GM23338 (cell line): ENCODE measurements at regions not wholly inside any gene's neighbourhood (a gene's known extent, or its start where the extent isn't known, plus 50 kb on each side); places are given as distances from the start of the nearest gene placed in this dataset.

ENCODE experiments used
- ATAC-seq: fragments of 200-7000 bp; cut with Tn5 transposase; 3 replicates; pipeline ENCODE4 v1.9.1; 2020
- DNase-seq: peaks from one replicate; pipeline ENCODE4 v3.0.0-alpha.2; 2015; ENCODE audit warnings: low spot score
- H2AFZ ChIP-seq: fragments of 200-600 bp; sonication (generic); 2 replicates; pipeline ENCODE4 v1.8.0; 2016; ENCODE audit warnings: antibody characterized with exemption, mild to moderate bottlenecking, moderate library complexity
- H3F3A ChIP-seq: fragments of 200-600 bp; sonication (generic); replicated peaks from 2 replicates; pipeline ENCODE4 v1.8.0; 2017; ENCODE audit warnings: antibody characterized with exemption, mixed run types, low read depth
- H3K27ac ChIP-seq: fragments of 200-600 bp; sonication (generic); 2 replicates; pipeline ENCODE4 v1.6.1; 2016; ENCODE audit warnings: low read depth
- H3K27me3 ChIP-seq: fragments of 200-600 bp; sonication (generic); 2 replicates; pipeline ENCODE4 v1.8.0; 2016; ENCODE audit warnings: mild to moderate bottlenecking, mixed run types, moderate library complexity; ENCODE audit not compliant: insufficient read depth
- H3K36me3 ChIP-seq: fragments of 200-600 bp; sonication (generic); 2 replicates; pipeline ENCODE4 v1.8.0; 2016; ENCODE audit warnings: mild to moderate bottlenecking; ENCODE audit not compliant: insufficient read depth
- H3K4me1 ChIP-seq: fragments of 200-600 bp; sonication (generic); 2 replicates; pipeline ENCODE4 v1.8.0; 2016; ENCODE audit warnings: mild to moderate bottlenecking, moderate library complexity; ENCODE audit not compliant: insufficient read depth
- H3K4me2 ChIP-seq: fragments of 200-600 bp; sonication (generic); 2 replicates; pipeline ENCODE4 v1.7.1; 2017; ENCODE audit warnings: mixed run types
- H3K4me3 ChIP-seq: fragments of 200-600 bp; sonication (generic); 2 replicates; pipeline ENCODE4 v1.6.1; 2016; ENCODE audit warnings: mixed run types
- H3K79me2 ChIP-seq: fragments of 200-600 bp; sonication (generic); replicated peaks from 2 replicates; pipeline ENCODE4 v1.8.0; 2017; ENCODE audit warnings: mild to moderate bottlenecking; ENCODE audit not compliant: insufficient read depth
- H3K9me2 ChIP-seq: fragments of 200-600 bp; sonication (generic); 2 replicates; pipeline ENCODE4 v1.8.0; 2017; ENCODE audit not compliant: insufficient read depth
- H4K20me1 ChIP-seq: fragments of 200-600 bp; sonication (generic); replicated peaks from 2 replicates; pipeline ENCODE4 v1.8.0; 2017; ENCODE audit warnings: mild to moderate bottlenecking; ENCODE audit not compliant: insufficient read depth
- H3K27ac Mint-ChIP-seq: 2 replicates; pipeline ENCODE4 v1.8.0; 2020; ENCODE audit warnings: inconsistent platforms, mild to moderate bottlenecking, moderate library complexity, mixed read lengths
- H3K27me3 Mint-ChIP-seq: 3 replicates; pipeline ENCODE4 v1.8.0; 2022; ENCODE audit warnings: low read depth, mild to moderate bottlenecking, moderate library complexity, mixed read lengths, inconsistent platforms; ENCODE audit not compliant: insufficient read depth, poor library complexity
- H3K36me3 Mint-ChIP-seq: 3 replicates; pipeline ENCODE4 v1.8.0; 2021; ENCODE audit warnings: low read depth, mild to moderate bottlenecking, inconsistent platforms, moderate library complexity, mixed read lengths
- H3K4me1 Mint-ChIP-seq: 3 replicates; pipeline ENCODE4 v1.8.0; 2020; ENCODE audit warnings: mild to moderate bottlenecking, inconsistent platforms, mixed read lengths
- H3K4me3 Mint-ChIP-seq: 3 replicates; pipeline ENCODE4 v1.8.0; 2021; ENCODE audit warnings: moderate library complexity, mild to moderate bottlenecking, inconsistent platforms, mixed read lengths
- H3K9me3 Mint-ChIP-seq: 3 replicates; pipeline ENCODE4 v1.8.0; 2020; ENCODE audit warnings: moderate library complexity, mild to moderate bottlenecking, inconsistent platforms, mixed read lengths
- CREB1 ChIP-seq: fragments of 250-450 bp; sonication (Bioruptor Pico); IDR thresholded peaks from 2 replicates; pipeline ENCODE4 v1.5.0; 2020; ENCODE audit warnings: low read depth, mild to moderate bottlenecking, moderate library complexity
- EZH2 ChIP-seq: fragments of 200-600 bp; sonication (generic); IDR thresholded peaks from one replicate; pipeline ENCODE4 v1.8.0; 2017; ENCODE audit warnings: antibody characterized with exemption, mild to moderate bottlenecking, low read depth; ENCODE audit not compliant: unreplicated experiment
- EZH2phosphoT487 ChIP-seq: fragments of 200-600 bp; sonication (generic); IDR thresholded peaks from one replicate; pipeline ENCODE4 v1.8.1; 2018; ENCODE audit warnings: antibody characterized with exemption; ENCODE audit not compliant: unreplicated experiment
- JUNB ChIP-seq: IDR thresholded peaks from one replicate; pipeline ENCODE4 v1.6.1; 2016; ENCODE audit warnings: antibody characterized with exemption; ENCODE audit not compliant: unreplicated experiment
- NANOG ChIP-seq: IDR thresholded peaks from 2 replicates; pipeline ENCODE4 v1.6.1; 2016; ENCODE audit warnings: antibody characterized with exemption, borderline replicate concordance
- POLR2AphosphoS5 ChIP-seq: IDR thresholded peaks from 2 replicates; pipeline ENCODE4 v1.6.1; 2016; ENCODE audit warnings: antibody characterized with exemption, low read depth
- REST ChIP-seq: IDR thresholded peaks from one replicate; pipeline ENCODE4 v1.6.1; 2018; ENCODE audit warnings: antibody characterized with exemption; ENCODE audit not compliant: unreplicated experiment
- STAT1 ChIP-seq: IDR thresholded peaks from one replicate; pipeline ENCODE4 v1.6.1; 2016; ENCODE audit warnings: antibody characterized with exemption; ENCODE audit not compliant: unreplicated experiment
- ZNF114 ChIP-seq: fragments of 250-450 bp; sonication (Bioruptor Pico); IDR thresholded peaks from 2 replicates; pipeline ENCODE4 v1.5.0; 2020; ENCODE audit warnings: mild to moderate bottlenecking, moderate library complexity
- ZNF462 ChIP-seq: fragments of 250-450 bp; sonication (Bioruptor Pico); IDR thresholded peaks from 2 replicates; pipeline ENCODE4 v1.5.0; 2020; ENCODE audit warnings: mild to moderate bottlenecking, moderate library complexity

- no peak for TF ChIP-seq REST
- no peak for TF ChIP-seq JUNB
These were observed 241.2 kb downstream of the BMP7 start (continued) for GRCh38 chr20:57025261-57025660.

- no peak overlapping the region for H3K4me3 ChIP-seq
- H2AFZ ChIP-seq: no peak overlapping the region
- no peaks in the 10 kb centered on the region for H3F3A ChIP-seq
- H4K20me1 ChIP-seq: no peaks in the 10 kb centered on the region
- peaks cover 37% of the 10 kb centered on the region for H3K4me1 Mint-ChIP-seq
- H3K4me2 ChIP-seq: no peak overlapping the region
- H3K27me3 ChIP-seq: no peaks in the 10 kb centered on the region
- H3K27ac Mint-ChIP-seq: no peak overlapping the region
- H3K79me2 ChIP-seq: no peaks in the 10 kb centered on the region
- H3K4me3 Mint-ChIP-seq: no peak overlapping the region
- H3K27me3 Mint-ChIP-seq: peaks cover 7% of the 10 kb centered on the region
- ATAC-seq: no peak
- no peak for DNase-seq
- H3K4me1 ChIP-seq: peaks cover 21% of the 10 kb centered on the region
- H3K27ac ChIP-seq: no peak overlapping the region
- H3K36me3 Mint-ChIP-seq: no peaks in the 10 kb centered on the region
- H3K36me3 ChIP-seq: no peaks in the 10 kb centered on the region
- peaks cover 2% of the 10 kb centered on the region; the same call in 1 of the 2 replicates for H3K9me2 ChIP-seq
- H3K9me3 Mint-ChIP-seq: peaks cover 3% of the 10 kb centered on the region; the same call in 1 of the 3 replicates
- TF ChIP-seq EZH2: no peak
- no peak for TF ChIP-seq CREB1
- no peak for TF ChIP-seq EZH2phosphoT487
- no peak for TF ChIP-seq STAT1
- no peak for TF ChIP-seq NANOG
- no peak for TF ChIP-seq REST
- TF ChIP-seq POLR2AphosphoS5: no peak
- TF ChIP-seq ZNF114: no peak
- no peak for TF ChIP-seq ZNF462 (CRISPR knock-in tag)
- no peak for TF ChIP-seq JUNB
These were observed 240.7 kb downstream of the BMP7 start for GRCh38 chr20:57025666-57026224.
